HG02571 (cell line): ENCODE measurements at regions not wholly inside any gene's neighbourhood (a gene's known extent, or its start where the extent isn't known, plus 50 kb on each side); places are given as distances from the start of the nearest gene placed in this dataset.

Experiments used
- ATAC-seq: cut with Tn5 transposase; IDR thresholded peaks from one replicate; pipeline ENCODE4 v1.9.1; 2021; ENCODE audit warnings: mild to moderate bottlenecking, moderate library complexity; ENCODE audit not compliant: unreplicated experiment

- no peak for ATAC-seq
These were observed 50.2 kb upstream of the AKR1E2 start for GRCh38 chr10:4775808-4776207.

- no peak for ATAC-seq
These were observed 53.8 kb upstream of the AKR1E2 start for GRCh38 chr10:4772202-4772570.

- ATAC-seq, result no peak
These were observed 54.3 kb upstream of the AKR1E2 start for GRCh38 chr10:4771554-4772201.

- ATAC-seq, result no peak
These were observed 55.0 kb upstream of the AKR1E2 start for GRCh38 chr10:4770801-4771553.

GRCh38 chr10:4768416-4768815 lies 57.6 kb upstream of the AKR1E2 start:
- no peak for ATAC-seq

- ATAC-seq, result no peak
These were observed 58.8 kb upstream of the AKR1E2 start for GRCh38 chr10:4767033-4767814.

GRCh38 chr10:4766454-4766853 lies 59.6 kb upstream of the AKR1E2 start:
- ATAC-seq, result no peak

- ATAC-seq, result no peak
These were observed 60.6 kb upstream of the AKR1E2 start for GRCh38 chr10:4765428-4765827.

GRCh38 chr10:4763960-4764428 lies 62.0 kb upstream of the AKR1E2 start:
- ATAC-seq, result no peak

- ATAC-seq, result no peak
These were observed 62.5 kb upstream of the AKR1E2 start for GRCh38 chr10:4763513-4763912.

GRCh38 chr10:4758256-4758655 lies 67.8 kb upstream of the AKR1E2 start:
- ATAC-seq, result no peak

GRCh38 chr10:4755286-4755989 lies 70.6 kb upstream of the AKR1E2 start:
- ATAC-seq, result no peak

- no peak for ATAC-seq
These were observed 71.9 kb upstream of the AKR1E2 start for GRCh38 chr10:4754143-4754542.

GRCh38 chr10:4751211-4751610 lies 74.8 kb upstream of the AKR1E2 start:
- ATAC-seq, result no peak

GRCh38 chr10:4749271-4749574 lies 76.8 kb upstream of the AKR1E2 start:
- no peak for ATAC-seq

GRCh38 chr10:4748491-4749270 lies 77.3 kb upstream of the AKR1E2 start:
- no peak for ATAC-seq

- ATAC-seq, result no peak
These were observed 83.8 kb upstream of the AKR1E2 start for GRCh38 chr10:4742217-4742616.

- ATAC-seq, result no peak
These were observed 85.5 kb upstream of the AKR1E2 start for GRCh38 chr10:4740471-4740870.

- no peak for ATAC-seq
These were observed 89.4 kb upstream of the AKR1E2 start for GRCh38 chr10:4736608-4737007.

GRCh38 chr10:4736183-4736582 lies 89.8 kb upstream of the AKR1E2 start:
- ATAC-seq, result no peak

- no peak for ATAC-seq
These were observed 92.2 kb upstream of the AKR1E2 start for GRCh38 chr10:4733843-4734224.
